ENCODE measurements at regions not wholly inside any gene's neighbourhood (a gene's known extent, or its start where the extent isn't known, plus 50 kb on each side); places are given as distances from the start of the nearest gene placed in this dataset.

DNA sequence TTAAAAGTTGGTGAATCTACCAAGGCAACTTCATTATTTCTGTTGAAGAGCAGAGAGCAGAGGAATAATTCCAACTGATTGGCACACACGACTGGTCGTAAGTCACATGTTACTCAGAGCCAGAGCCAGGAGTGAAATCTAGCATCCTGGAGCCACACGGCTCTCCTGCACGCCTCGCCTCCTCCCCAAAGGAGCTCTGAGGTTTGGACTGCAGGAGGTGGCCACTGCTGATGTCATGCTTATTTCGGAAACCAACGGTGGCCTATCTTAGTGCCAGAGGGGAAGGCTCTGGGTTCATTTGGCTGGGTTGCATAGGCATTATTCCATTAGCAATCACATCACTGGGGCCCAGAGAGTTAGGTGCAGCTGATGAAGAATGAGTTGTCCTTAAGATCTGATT is 123.5 kb upstream of the RALGAPA2 start (continued):
- TF ChIP-seq ZNF337 (CRISPR knock-in tag; IDR thresholded peaks at IDR 0.05; ENCODE audit: borderline replicate concordance, low read depth) (no peak), PAX8 (CRISPR knock-in tag; IDR thresholded peaks at IDR 0.05; ENCODE audit: borderline replicate concordance) (no peak), PCBP2 (optimal IDR thresholded peaks at IDR 0.05; ENCODE audit: low read depth, low read length, poor library complexity, severe bottlenecking) (no peak), ZNF761 (CRISPR knock-in tag; conservative IDR thresholded peaks at IDR 0.05) (no peak), ZNF614 (CRISPR knock-in tag; IDR thresholded peaks at IDR 0.05; ENCODE audit: borderline replicate concordance) (no peak), ETV5 (CRISPR knock-in tag; IDR thresholded peaks at IDR 0.05; ENCODE audit: borderline replicate concordance) (no peak), GZF1 (CRISPR knock-in tag; IDR thresholded peaks at IDR 0.05) (no peak), U2AF1 (optimal IDR thresholded peaks at IDR 0.05; ENCODE audit: low read depth, low read length) (no peak)
- TF ChIP-seq, protein P1, sequence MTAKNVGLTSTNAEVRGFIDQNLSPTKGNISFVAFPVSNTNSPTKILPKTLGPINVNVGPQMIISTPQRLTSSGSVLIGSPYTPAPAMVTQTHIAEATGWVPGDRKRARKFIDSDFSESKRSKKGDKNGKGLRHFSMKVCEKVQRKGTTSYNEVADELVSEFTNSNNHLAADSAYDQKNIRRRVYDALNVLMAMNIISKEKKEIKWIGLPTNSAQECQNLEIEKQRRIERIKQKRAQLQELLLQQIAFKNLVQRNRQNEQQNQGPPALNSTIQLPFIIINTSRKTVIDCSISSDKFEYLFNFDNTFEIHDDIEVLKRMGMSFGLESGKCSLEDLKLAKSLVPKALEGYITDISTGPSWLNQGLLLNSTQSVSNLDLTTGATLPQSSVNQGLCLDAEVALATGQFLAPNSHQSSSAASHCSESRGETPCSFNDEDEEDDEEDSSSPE (CRISPR knock-in tag; IDR thresholded peaks at IDR 0.05): no peak
- TF ChIP-seq, protein P2, sequence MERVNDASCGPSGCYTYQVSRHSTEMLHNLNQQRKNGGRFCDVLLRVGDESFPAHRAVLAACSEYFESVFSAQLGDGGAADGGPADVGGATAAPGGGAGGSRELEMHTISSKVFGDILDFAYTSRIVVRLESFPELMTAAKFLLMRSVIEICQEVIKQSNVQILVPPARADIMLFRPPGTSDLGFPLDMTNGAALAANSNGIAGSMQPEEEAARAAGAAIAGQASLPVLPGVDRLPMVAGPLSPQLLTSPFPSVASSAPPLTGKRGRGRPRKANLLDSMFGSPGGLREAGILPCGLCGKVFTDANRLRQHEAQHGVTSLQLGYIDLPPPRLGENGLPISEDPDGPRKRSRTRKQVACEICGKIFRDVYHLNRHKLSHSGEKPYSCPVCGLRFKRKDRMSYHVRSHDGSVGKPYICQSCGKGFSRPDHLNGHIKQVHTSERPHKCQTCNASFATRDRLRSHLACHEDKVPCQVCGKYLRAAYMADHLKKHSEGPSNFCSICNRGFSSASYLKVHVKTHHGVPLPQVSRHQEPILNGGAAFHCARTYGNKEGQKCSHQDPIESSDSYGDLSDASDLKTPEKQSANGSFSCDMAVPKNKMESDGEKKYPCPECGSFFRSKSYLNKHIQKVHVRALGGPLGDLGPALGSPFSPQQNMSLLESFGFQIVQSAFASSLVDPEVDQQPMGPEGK (CRISPR knock-in tag; IDR thresholded peaks at IDR 0.05): no peak
- TF ChIP-seq, protein P3, sequence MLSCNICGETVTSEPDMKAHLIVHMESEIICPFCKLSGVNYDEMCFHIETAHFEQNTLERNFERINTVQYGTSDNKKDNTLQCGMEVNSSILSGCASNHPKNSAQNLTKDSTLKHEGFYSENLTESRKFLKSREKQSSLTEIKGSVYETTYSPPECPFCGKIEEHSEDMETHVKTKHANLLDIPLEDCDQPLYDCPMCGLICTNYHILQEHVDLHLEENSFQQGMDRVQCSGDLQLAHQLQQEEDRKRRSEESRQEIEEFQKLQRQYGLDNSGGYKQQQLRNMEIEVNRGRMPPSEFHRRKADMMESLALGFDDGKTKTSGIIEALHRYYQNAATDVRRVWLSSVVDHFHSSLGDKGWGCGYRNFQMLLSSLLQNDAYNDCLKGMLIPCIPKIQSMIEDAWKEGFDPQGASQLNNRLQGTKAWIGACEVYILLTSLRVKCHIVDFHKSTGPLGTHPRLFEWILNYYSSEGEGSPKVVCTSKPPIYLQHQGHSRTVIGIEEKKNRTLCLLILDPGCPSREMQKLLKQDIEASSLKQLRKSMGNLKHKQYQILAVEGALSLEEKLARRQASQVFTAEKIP (CRISPR knock-in tag; IDR thresholded peaks at IDR 0.05; ENCODE audit: borderline replicate concordance): no peak
- TF ChIP-seq, protein P4, sequence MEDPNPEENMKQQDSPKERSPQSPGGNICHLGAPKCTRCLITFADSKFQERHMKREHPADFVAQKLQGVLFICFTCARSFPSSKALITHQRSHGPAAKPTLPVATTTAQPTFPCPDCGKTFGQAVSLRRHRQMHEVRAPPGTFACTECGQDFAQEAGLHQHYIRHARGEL (CRISPR knock-in tag; IDR thresholded peaks at IDR 0.05): no peak
